Activated gamma-delta T cell (primary cell): ENCODE measurements at regions not wholly inside any gene's neighbourhood (a gene's known extent, or its start where the extent isn't known, plus 50 kb on each side); places are given as distances from the start of the nearest gene placed in this dataset.

Source experiments
- DNase-seq: peaks from one replicate; lab custom pipeline; 2025; lab: John Stamatoyannopoulos, UW

DNA sequence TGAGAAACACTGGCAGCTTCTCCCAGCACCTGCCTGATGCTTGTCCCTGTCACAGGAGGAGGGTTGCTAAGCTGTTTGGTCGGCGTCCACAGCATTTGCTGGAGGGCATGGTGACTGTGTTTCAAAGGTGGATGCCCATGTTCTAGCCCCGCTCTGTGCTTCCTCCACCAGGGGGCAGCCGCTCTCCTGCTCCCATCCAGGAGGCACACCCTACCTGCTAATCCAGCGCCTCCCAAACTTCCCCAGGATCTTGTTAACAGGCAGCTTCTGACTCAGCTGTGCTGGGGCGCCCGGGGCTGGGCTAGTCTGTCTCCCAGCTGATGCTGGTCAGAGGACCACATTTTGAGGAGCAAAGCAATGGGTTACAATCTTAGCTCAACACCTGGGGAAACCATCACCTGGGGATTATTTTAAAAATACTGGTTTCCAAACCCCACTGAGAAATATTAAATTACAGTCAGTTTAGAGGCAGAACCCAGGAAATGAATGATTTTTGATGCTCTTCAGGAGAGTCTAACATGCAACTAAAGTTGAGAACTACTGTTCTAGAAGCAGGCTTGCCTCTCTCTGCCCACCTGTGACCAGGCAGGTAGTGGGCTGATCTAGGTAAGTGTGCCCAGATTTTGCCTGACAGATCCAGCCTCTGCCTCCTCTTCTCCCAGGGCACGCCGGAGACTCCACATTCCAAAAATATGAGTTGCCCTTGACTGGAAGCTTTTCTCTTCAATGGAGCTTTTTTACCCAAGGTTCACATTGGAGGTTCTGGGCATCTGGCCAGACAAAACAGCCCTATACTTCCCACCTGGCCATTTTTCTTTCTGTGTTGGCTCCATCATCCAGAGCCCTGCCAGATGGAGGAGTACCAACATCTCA, 92.7 kb upstream of the GPR26 start:
- DNase-seq: no peak

- DNase-seq: no peak
Observed at GRCh38 chr10:123574109-123574698, 92.0 kb upstream of the GPR26 start.

DNA sequence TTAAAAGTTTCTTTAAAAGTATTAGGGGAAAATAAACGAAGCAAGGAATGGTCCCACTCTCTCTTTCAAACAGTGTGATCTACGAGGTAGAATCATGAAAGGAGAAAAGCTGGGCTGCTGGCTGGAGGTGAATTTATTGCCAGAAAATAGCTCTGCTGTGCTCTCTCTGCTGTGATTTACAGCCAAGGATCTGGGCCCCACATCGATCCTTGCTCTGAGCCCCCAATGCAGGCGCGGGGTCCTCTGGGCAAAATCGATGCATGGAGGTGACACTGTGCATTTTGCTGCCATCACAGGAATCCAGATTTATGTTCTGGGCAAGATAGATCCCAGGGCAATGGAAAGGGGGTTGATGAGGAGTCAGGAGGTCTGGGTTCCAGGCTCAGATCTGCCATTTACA, 91.0 kb upstream of the GPR26 start:
- no peak for DNase-seq

DNA sequence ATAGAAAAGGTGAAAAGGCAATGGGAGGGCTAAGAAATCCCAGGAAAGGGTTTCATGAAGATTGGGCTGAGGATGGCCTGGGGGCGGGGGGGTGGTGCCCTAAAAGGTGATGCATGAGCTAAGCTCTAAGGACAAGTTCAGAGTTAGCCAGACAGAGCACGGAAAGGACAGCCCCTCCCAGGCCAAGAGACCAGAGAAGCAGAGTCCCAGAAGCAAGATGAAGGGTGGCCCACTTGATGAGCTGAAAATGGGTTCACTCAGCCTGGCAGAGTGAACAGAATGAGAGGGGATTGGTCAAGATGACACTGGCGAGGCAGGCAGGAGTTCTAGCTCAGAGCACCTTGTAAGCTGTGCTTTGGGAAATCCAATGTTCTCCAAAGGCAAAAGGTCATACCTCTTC, 89.4 kb upstream of the GPR26 start:
- no peak for DNase-seq

GRCh38 chr10:123577921-123578461, 88.2 kb upstream of the GPR26 start:
- DNase-seq: no peak

- no peak for DNase-seq
Observed at GRCh38 chr10:123578721-123579120, 87.4 kb upstream of the GPR26 start.

DNA sequence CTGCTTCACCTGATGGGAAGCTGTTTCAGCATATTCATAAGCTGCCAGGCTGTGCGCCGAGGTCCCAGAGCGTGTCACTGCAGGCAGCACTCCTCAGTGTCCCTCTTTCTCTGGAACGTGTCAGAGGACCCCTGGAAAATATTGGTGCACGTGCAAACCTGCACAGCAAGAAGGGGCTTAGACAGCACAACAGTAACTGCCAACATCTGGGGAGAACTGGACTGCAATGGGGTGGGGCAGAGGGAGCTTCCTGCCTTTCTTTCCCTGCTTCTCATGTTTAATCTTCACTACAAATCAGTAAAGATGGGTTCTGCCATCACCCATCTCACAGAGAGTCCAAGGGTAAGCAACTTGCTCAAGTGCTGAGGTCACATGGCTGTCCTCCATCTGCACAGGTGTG, 86.5 kb upstream of the GPR26 start:
- DNase-seq: no peak

DNA sequence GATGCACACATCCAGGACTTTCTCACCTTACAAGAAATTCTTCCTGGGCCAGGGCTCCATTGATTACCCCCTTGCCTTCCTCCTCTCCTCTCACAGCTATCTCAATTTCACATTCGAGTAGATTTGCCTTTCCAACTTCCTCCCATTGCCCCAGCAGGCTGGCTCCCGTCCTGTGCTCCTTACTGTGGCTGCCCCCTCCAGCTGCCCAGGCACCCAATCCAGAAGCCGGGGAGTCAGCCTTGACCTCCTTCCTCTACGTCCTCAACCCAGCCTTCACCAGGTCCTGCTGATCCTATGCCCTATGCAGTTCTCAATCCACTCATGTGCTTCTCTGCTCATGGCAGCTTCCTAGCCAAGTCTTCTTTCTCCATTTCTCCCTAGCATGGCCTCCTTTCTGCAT, 85.7 kb upstream of the GPR26 start:
- no peak for DNase-seq

DNA sequence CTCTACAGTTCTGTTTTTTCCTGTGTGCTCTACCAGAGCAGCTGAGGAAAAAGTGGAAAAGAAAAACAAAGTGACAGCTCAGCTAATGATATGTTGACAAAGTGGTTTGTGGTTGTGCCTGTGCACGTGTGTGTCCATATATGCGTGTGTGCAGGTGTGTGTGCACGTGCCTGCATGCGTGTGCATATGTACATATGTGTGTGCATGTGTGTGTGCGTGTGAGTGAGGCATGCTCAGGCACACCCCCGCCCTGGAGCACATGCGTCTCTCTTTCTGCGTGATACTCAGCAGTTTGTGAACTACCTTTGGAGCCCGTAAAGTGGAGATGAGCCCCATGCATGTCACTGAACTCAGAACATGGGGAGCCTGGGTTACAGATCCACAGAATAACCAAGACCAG, 84.5 kb upstream of the GPR26 start:
- DNase-seq: no peak

GRCh38 chr10:123582084-123582989, 83.8 kb upstream of the GPR26 start:
- no peak for DNase-seq

DNA sequence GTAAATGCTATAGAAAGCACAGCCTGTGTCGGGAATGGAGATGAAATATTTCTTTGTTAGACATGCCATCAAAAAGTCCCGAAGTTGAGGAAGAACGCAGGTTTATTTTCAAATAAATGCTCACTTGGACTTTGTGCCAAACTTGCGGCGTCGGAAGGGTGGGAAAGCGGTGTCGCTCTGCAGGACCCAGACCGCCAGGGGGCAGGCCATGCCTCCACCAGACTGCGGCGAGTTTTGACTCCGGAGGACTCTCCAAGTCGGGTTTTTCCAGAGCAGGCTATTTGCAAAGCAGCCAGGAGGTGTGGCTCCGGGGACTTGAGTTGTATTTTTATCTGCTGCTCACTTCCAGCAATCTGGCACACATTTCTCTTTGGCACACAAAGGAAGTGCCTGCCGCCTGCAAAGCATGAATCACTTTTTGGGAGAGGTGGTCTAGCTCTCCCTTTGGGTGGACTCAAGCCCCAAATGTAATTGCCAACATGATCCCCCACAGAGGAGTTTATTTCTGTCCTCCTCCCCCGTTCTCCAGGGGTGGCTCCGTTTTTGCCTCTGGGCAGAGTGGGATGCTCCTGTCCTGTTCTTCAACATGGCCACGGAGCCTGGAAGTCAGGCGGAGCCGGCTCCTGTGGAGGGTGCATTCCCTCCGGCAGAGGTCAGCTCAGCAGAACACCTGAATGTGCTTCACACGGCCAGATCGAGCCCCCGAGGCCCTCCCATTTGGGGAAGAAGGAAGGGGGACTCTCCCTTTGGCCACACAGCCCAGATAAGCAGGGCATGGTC, 82.3 kb upstream of the GPR26 start:
- DNase-seq: no peak

DNA sequence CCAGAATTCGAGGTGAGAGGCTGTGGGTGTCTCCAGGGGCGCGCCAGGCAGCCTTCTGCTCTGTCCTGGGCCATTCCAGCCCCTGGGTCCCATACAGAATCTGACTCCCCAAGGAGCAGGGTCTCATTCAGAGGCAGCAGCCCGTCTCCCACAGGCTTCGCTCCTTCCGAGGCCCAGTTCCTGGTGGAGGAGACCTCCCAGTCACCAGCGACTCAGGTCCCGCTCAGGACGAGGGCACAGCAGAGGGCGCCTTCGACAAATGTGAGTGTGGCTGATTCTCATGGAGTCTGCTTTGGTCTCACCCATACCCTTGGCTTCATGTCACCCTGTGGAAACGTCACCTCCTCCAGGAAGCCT, 81.8 kb upstream of the GPR26 start:
- DNase-seq: no peak

- no peak for DNase-seq
Observed at GRCh38 chr10:123585477-123586445, 80.4 kb upstream of the GPR26 start.

GRCh38 chr10:123587110-123587509, 79.0 kb upstream of the GPR26 start:
- no peak for DNase-seq

- DNase-seq: no peak
Observed at GRCh38 chr10:123588386-123588914, 77.7 kb upstream of the GPR26 start.

DNA sequence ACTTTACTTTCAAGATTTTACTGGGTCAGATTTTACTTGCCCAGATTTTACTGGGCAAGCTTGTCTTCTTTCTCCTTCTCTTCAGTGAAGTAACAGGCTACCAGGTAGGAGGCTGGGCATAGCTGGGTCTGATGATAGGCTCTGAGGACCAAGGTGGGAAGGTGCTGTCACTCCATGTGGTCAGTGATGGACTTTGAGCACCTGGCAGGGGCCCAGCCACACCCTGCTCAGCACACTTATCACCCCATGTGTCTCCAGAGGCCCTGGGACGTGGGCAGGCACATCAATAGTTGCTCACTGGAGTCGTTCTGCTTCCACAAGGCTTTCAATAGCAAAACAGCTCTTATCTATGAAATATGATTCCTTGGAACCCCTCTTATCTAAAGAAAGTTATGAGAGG, 70.5 kb upstream of the GPR26 start:
- DNase-seq: no peak

DNA sequence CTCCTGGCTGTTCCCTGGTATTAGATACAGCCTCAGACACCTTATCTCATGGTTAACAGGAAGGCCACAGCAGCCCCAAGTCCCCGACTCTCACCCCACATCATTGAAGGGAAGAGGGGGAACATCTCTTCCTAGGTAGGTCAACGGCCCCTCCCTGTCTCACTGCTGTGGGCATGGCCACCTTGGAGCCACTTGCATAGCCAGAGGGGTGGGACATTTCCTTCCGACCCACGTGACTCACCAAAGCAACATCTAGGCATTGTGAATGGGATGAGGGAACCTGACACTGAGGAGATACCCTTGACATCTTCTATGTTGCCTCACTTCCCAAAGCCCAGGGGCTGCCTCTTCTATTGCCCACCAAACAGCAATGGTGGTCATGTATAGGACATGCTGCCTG, 68.5 kb upstream of the GPR26 start:
- no peak for DNase-seq

- no peak for DNase-seq
Observed at GRCh38 chr10:123599366-123599849, 66.7 kb upstream of the GPR26 start.

DNA sequence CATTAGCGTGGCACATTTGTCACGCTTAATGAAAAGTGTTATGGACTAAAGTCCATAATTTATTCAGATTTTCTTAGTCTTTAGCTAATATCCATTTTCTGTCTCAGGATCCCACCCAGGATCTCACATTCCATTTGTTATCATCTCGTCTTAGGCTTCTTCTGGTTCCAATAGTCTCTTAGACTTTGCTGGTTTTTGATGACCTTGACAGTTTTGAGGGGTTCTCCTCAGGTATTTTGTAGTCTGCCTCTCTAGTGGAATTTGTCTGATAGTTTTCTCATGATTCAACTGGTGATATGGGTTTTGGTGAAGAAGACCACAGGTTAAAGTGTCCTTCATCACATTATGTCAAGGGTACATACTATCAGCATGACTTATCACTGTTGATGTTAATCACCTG, 66.0 kb upstream of the GPR26 start:
- no peak for DNase-seq

GRCh38 chr10:123603130-123603529, 63.0 kb upstream of the GPR26 start:
- DNase-seq: no peak
